ENCODE measurements at regions not wholly inside any gene's neighbourhood (a gene's known extent, or its start where the extent isn't known, plus 50 kb on each side); places are given as distances from the start of the nearest gene placed in this dataset.

DNA sequence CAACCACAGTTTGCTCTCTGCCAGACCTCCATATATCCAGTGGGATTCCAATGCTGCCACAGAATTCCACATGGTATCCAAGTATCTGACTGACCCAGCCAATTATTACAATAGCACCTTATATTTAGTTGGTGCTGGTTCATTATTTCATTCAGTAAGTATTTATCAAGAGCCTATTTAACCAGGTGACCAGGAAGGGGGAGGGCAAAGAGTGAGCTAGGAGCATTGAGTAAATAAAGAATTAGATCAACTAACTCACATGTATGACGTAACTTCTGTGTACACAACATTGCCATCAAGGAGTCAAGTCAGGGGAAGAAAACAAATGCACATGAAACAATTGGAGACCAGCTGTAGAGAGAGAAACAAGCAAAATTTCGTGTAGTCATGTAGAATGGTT lies 207.1 kb upstream of the PAPPA start:
- no peaks in the 10 kb centered on the region for H3K9me3 ChIP-seq (ENCODE audit: control insufficient read depth, low read depth, low read length)
- no peaks in the 10 kb centered on the region for H3K79me2 ChIP-seq (ENCODE audit: insufficient read depth, low read length)
- H2AFZ ChIP-seq (ENCODE audit: low read length), result no peak overlapping the region
- TF ChIP-seq, protein P1, sequence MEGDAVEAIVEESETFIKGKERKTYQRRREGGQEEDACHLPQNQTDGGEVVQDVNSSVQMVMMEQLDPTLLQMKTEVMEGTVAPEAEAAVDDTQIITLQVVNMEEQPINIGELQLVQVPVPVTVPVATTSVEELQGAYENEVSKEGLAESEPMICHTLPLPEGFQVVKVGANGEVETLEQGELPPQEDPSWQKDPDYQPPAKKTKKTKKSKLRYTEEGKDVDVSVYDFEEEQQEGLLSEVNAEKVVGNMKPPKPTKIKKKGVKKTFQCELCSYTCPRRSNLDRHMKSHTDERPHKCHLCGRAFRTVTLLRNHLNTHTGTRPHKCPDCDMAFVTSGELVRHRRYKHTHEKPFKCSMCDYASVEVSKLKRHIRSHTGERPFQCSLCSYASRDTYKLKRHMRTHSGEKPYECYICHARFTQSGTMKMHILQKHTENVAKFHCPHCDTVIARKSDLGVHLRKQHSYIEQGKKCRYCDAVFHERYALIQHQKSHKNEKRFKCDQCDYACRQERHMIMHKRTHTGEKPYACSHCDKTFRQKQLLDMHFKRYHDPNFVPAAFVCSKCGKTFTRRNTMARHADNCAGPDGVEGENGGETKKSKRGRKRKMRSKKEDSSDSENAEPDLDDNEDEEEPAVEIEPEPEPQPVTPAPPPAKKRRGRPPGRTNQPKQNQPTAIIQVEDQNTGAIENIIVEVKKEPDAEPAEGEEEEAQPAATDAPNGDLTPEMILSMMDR (conservative IDR thresholded peaks at IDR 0.05), result no peak
- H3K23me2 ChIP-seq (ENCODE audit: insufficient read length, low read depth, low read length, poor library complexity, severe bottlenecking), result no peaks in the 10 kb centered on the region
- H3K27me3 ChIP-seq (ENCODE audit: insufficient read depth, low read length), result no peaks in the 10 kb centered on the region
- H4K91ac ChIP-seq (ENCODE audit: insufficient read length, low read depth, low read length), result no peak overlapping the region
- no peak overlapping the region; a peak in 1 of 7 replicates for H3K27ac Mint-ChIP-seq
- no peak overlapping the region for H3K4me3 Mint-ChIP-seq
- no peaks in the 10 kb centered on the region for H3K36me3 Mint-ChIP-seq (ENCODE audit: insufficient read depth in 1 of 3, low read depth in 3 of 3)
- H2BK12ac ChIP-seq (ENCODE audit: insufficient read length, low read depth, low read length), result no peak overlapping the region
- peaks cover 0 to 17% of the 10 kb centered on the region in 2 experiments; a peak in 3 of 4 replicates for H3K4me1 Mint-ChIP-seq
- no peak for DNase-seq
- H3K4me2 ChIP-seq (ENCODE audit: insufficient read depth, insufficient read length, low read length), result no peak overlapping the region
- no peak overlapping the region for H3K9ac ChIP-seq (ENCODE audit: extremely low read depth, insufficient read length, low read length)
- no peaks in the 10 kb centered on the region for H3K27me3 Mint-ChIP-seq (ENCODE audit: low read depth)
- peaks cover 0 to 2% of the 10 kb centered on the region in 2 experiments; a peak in 2 of 5 replicates for H3K9me3 Mint-ChIP-seq
- no peak overlapping the region for H3K18ac ChIP-seq (ENCODE audit: insufficient read length, low read depth, low read length)
- no peak overlapping the region for H2BK20ac ChIP-seq (ENCODE audit: low read depth, low read length, poor library complexity, severe bottlenecking)
- H4K5ac ChIP-seq (ENCODE audit: insufficient read length, low read depth, low read length), result no peak overlapping the region
- H4K8ac ChIP-seq (replicated peaks; ENCODE audit: insufficient read length, low read depth, low read length), result no peak overlapping the region
- no peak overlapping the region for H2BK5ac ChIP-seq (ENCODE audit: insufficient read length, low read length)
- no peak overlapping the region for H2BK120ac ChIP-seq (ENCODE audit: low read depth, low read length, poor library complexity, severe bottlenecking)
- no peak overlapping the region for H2BK15ac ChIP-seq (ENCODE audit: low read depth, low read length)
- no peak overlapping the region for H3T11ph ChIP-seq (ENCODE audit: low read length)
- WGBS (ENCODE audit: extremely low coverage, insufficient read length, low lambda C conversion rate), result no CpG with 5 or more reads among the region's 2 CpGs
- H3K23ac ChIP-seq (ENCODE audit: insufficient read length, low read depth, low read length), result no peak overlapping the region
- H4K20me1 ChIP-seq (ENCODE audit: control insufficient read depth, insufficient read depth, insufficient read length), result no peaks in the 10 kb centered on the region
- no peak overlapping the region for H3K27ac ChIP-seq (ENCODE audit: insufficient read length, low read depth, low read length)
- no peak overlapping the region for H2AK5ac ChIP-seq (ENCODE audit: insufficient read length, low read length)
- no peak overlapping the region for H3K4ac ChIP-seq (ENCODE audit: low read depth, low read length)
- peaks cover 5% of the 10 kb centered on the region; the same call in 1 of the 2 replicates for H3K4me1 ChIP-seq (ENCODE audit: insufficient read depth, low read length)
- H3K79me1 ChIP-seq (ENCODE audit: insufficient read depth, low read depth, low read length, poor library complexity, severe bottlenecking), result no peaks in the 10 kb centered on the region
- no peak overlapping the region for H3K14ac ChIP-seq (ENCODE audit: insufficient read depth, low read length)
- no peak overlapping the region for H3K56ac ChIP-seq (ENCODE audit: insufficient read length, low read depth, low read length)
